ENCODE measurements at regions not wholly inside any gene's neighbourhood (a gene's known extent, or its start where the extent isn't known, plus 50 kb on each side); places are given as distances from the start of the nearest gene placed in this dataset.
A peak's percentile ranks its signal among the peaks of the same experiment; 100 is the strongest.

DNA sequence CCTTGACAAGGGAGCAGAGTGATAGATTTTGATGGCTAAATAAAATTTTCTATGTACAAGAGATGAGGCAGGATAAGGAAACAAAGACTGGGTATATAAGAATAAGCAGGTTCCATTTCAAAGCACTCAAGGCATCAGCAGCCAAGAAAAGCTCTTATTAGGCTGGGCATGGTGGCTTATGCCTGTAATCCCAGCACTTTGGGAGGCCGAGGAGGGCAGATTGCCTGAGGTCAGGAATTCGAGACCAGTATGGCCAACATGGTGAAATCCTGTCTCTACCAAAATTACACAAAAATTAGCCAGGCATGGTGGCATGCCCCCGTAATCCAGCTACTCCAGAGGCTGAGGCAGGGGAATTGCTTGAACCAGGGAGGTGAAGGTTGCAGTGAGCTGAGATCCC lies 563.4 kb upstream of the CCDC179 start:
- TF ChIP-seq, protein P1, sequence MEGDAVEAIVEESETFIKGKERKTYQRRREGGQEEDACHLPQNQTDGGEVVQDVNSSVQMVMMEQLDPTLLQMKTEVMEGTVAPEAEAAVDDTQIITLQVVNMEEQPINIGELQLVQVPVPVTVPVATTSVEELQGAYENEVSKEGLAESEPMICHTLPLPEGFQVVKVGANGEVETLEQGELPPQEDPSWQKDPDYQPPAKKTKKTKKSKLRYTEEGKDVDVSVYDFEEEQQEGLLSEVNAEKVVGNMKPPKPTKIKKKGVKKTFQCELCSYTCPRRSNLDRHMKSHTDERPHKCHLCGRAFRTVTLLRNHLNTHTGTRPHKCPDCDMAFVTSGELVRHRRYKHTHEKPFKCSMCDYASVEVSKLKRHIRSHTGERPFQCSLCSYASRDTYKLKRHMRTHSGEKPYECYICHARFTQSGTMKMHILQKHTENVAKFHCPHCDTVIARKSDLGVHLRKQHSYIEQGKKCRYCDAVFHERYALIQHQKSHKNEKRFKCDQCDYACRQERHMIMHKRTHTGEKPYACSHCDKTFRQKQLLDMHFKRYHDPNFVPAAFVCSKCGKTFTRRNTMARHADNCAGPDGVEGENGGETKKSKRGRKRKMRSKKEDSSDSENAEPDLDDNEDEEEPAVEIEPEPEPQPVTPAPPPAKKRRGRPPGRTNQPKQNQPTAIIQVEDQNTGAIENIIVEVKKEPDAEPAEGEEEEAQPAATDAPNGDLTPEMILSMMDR (IDR thresholded peaks at IDR 0.05; ENCODE audit: low read depth, low read length, missing control alignments), result no peak
- no peak for DNase-seq (ENCODE audit: extremely low read depth, low read depth)
- no peak overlapping the region for H3K4me3 ChIP-seq (replicated peaks; ENCODE audit: low read depth, low read length)

DNA sequence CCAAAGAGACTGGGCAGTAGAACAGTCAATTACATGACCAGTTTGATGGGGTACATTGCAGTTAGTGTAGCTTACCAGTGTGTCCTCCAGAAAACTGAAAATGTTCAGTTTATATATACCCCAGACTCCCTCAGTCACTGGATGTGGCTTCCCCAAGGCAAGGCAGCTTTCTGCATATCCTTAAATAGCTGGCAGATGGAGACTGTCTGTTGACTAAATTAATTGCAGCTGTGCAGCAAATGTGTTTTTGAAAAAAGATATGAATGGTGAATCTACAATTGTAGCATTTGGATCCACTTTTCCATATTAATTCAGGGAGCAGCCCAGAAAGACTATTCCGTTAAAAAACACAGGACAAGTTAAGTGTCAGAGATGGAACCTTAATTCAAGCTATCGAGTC lies 565.1 kb upstream of the CCDC179 start:
- TF ChIP-seq, protein P1 (IDR thresholded peaks at IDR 0.05; ENCODE audit: low read depth, low read length, missing control alignments), result no peak
- no peak overlapping the region for H3K4me3 ChIP-seq (replicated peaks; ENCODE audit: low read depth, low read length)
- DNase-seq (ENCODE audit: extremely low read depth, low read depth), result peak; percentile 35

DNA sequence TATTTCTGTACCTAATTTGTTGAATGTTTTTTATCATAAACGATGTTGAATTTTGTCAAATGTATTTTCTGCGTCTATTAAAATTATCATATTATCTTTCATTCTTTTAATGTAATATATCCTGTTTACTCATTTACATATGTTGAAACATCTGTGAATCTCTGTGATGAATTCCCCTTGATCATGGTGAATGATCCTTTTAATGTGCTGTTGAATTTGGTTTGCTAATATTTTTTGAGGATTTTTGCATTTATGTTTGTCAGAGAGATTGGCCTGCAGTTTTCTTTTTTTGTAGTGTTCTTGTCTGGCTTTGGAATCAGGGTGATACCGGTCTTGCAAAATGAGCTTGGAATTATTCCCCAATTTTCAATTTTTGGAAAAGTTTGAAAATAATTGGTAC lies 569.3 kb upstream of the CCDC179 start:
- no peak for DNase-seq (ENCODE audit: extremely low read depth, low read depth)
- no peak overlapping the region for H3K4me3 ChIP-seq (replicated peaks; ENCODE audit: low read depth, low read length)
- TF ChIP-seq, protein P1 (IDR thresholded peaks at IDR 0.05; ENCODE audit: low read depth, low read length, missing control alignments), result no peak

DNA sequence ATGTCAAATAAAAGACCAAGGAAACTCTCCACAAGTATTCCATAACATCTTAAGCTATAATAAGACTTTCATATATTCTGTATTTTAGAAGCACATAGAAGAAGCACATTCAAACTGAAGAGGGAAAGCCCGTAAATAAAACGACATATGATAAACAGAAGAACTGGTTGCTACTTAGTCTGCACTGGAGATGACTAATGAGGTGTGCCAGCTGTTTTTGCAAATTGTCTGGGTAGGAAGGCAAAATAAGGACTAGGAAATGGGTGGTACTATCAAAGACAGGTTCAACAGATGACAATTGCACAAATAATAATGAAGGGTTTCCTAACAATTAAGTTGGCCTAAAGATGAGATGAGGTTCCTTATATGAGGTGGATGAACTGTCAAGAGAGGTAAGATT lies 593.2 kb upstream of the CCDC179 start:
- peak; percentile 9 for DNase-seq (ENCODE audit: extremely low read depth, low read depth)
- TF ChIP-seq, protein P1 (IDR thresholded peaks at IDR 0.05; ENCODE audit: low read depth, low read length, missing control alignments), result no peak
- no peak overlapping the region for H3K4me3 ChIP-seq (replicated peaks; ENCODE audit: low read depth, low read length)

DNA sequence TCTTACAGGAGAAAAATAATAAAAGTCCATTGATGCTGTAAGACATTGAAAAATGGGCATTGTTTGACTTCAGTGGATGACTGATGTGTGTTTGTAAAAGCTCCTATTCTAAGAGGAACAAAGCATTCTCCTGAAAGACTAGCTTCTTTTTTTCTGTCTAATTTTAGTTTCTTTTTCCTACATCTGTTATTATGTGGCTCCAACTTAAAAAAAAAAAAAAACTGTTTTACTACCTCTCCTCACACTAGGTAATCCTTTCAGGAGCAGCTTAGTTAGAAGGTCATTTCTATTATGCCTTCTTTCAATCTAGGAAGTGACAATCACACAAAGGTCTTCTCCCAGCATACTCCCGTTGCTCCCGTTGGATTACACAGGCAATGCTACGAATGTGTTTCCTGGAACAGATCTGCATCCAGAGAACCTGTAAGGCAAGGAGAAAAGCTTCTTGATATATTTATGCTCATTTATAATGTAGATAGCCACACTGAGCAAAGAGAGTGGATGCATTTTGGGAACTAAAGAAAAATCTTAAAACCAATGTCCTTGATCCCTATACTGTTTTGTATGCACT lies 595.1 kb upstream of the CCDC179 start:
- TF ChIP-seq, protein P1 (IDR thresholded peaks at IDR 0.05; ENCODE audit: low read depth, low read length, missing control alignments), result no peak
- no peak for DNase-seq (ENCODE audit: extremely low read depth, low read depth)
- H3K4me3 ChIP-seq (replicated peaks; ENCODE audit: low read depth, low read length), result no peak overlapping the region

DNA sequence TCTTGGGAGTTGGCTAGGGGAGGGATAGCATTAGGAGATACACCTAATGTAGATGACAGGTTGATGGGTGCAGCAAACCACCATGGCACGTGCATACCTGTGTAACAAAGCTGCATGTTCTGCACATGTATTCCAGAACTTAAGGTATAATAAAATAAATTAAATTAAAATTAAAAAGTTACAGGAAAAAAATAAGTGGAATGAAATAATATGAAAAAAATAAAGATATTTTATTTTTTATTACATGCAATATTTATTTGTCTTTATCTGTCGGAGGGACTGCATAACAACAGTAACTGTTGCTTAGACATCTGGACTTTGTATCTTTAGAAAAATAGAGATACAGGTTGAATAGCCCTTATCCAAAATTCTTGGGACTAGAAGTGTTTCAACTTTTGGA lies 597.4 kb upstream of the CCDC179 start:
- TF ChIP-seq, protein P1 (IDR thresholded peaks at IDR 0.05; ENCODE audit: low read depth, low read length, missing control alignments), result no peak
- DNase-seq (ENCODE audit: extremely low read depth, low read depth), result no peak
- no peak overlapping the region for H3K4me3 ChIP-seq (replicated peaks; ENCODE audit: low read depth, low read length)

DNA sequence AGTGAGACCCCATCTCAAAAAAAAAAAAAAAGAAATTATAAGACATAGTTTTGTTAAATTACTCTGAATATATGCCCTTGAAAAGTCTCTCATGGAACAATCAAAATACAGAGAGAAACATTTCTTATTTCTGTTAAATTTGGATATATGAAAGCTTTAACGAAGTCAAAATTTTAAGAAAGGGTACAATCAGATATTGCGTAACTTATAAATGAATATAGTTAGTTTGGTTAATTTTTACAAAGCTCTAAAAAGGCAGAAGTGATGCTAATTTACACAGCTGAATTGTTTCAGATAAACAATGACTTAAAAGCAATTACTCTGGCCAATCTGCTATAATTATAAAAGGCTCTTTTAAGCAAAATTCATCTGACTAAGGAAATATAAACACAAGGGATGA lies 611.6 kb upstream of the CCDC179 start:
- DNase-seq (ENCODE audit: extremely low read depth, low read depth), result no peak
- H3K4me3 ChIP-seq (replicated peaks; ENCODE audit: low read depth, low read length), result no peak overlapping the region
- TF ChIP-seq, protein P1 (IDR thresholded peaks at IDR 0.05; ENCODE audit: low read depth, low read length, missing control alignments), result no peak

Data from HFF-Myc (cell line).